ENCODE measurements at regions not wholly inside any gene's neighbourhood (a gene's known extent, or its start where the extent isn't known, plus 50 kb on each side); places are given as distances from the start of the nearest gene placed in this dataset.

DNA sequence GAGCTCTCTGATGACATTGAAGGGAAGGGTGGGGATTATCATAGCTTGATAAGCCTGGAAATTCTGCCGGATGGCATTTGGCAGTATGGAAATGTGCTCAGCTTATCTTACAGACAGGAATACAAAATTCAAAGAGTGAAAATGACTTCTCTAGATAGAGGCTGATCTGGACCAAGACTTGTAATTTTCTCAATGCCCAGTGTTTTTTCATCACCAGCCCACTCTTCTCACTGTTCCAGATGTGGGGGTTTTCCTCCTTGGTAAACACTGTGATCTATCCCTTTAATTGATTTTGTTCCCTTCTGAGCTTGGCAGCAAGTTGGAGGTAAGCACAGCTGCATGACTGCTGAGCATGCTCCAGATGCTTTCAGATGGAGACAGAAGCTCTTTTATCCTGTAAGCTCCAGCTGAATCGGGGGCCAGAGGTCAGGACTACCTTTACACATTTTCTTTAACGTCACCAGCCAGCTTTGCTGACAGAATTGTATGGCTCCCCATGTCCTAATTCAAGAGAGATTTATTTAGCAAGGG, 287.4 kb upstream of the TCF4 start:
- TF ChIP-seq, protein P1, sequence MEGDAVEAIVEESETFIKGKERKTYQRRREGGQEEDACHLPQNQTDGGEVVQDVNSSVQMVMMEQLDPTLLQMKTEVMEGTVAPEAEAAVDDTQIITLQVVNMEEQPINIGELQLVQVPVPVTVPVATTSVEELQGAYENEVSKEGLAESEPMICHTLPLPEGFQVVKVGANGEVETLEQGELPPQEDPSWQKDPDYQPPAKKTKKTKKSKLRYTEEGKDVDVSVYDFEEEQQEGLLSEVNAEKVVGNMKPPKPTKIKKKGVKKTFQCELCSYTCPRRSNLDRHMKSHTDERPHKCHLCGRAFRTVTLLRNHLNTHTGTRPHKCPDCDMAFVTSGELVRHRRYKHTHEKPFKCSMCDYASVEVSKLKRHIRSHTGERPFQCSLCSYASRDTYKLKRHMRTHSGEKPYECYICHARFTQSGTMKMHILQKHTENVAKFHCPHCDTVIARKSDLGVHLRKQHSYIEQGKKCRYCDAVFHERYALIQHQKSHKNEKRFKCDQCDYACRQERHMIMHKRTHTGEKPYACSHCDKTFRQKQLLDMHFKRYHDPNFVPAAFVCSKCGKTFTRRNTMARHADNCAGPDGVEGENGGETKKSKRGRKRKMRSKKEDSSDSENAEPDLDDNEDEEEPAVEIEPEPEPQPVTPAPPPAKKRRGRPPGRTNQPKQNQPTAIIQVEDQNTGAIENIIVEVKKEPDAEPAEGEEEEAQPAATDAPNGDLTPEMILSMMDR (IDR thresholded peaks at IDR 0.05) = no peak
- no peak for TF ChIP-seq POLR2A (IDR thresholded peaks at IDR 0.05)
